Astrocyte (in vitro differentiated cells and primary cell): ENCODE measurements at regions not wholly inside any gene's neighbourhood (a gene's known extent, or its start where the extent isn't known, plus 50 kb on each side); places are given as distances from the start of the nearest gene placed in this dataset.

Experiments used
- DNase-seq: peaks from one replicate; pipeline ENCODE4 v3.0.0-alpha.2; 2010; ENCODE audit warnings: low read depth
- FAIRE-seq: peaks from 2 replicates; lab custom pipeline; 2011; peaks lifted over from hg19 to GRCh38; lab: Jason Lieb, UNC
- H2AFZ ChIP-seq: 2 replicates; pipeline ENCODE4 v1.6.0; 2012; ENCODE audit warnings: low read depth, low read length, inconsistent platforms
- H3K27ac ChIP-seq: 2 replicates; pipeline ENCODE4 v1.5.1; 2011; ENCODE audit warnings: low read depth, low read length, inconsistent platforms
- H3K27me3 ChIP-seq: 2 replicates; pipeline ENCODE4 v1.6.0; 2011; ENCODE audit warnings: low read length, inconsistent platforms; ENCODE audit not compliant: insufficient read depth
- H3K36me3 ChIP-seq: 2 replicates; pipeline ENCODE4 v1.5.1; 2011; ENCODE audit warnings: low read length, inconsistent platforms; ENCODE audit not compliant: insufficient read depth
- H3K4me1 ChIP-seq: 2 replicates; pipeline ENCODE4 v1.5.1; 2011; ENCODE audit warnings: low read length, inconsistent platforms; ENCODE audit not compliant: insufficient read depth
- H3K4me2 ChIP-seq: 2 replicates; pipeline ENCODE4 v1.6.0; 2012; ENCODE audit warnings: low read length, inconsistent platforms
- H3K4me3 ChIP-seq: 2 replicates; pipeline ENCODE4 v1.5.1; 2011; ENCODE audit warnings: low read depth, mild to moderate bottlenecking, low read length, inconsistent platforms; ENCODE audit not compliant: insufficient read depth
- H3K79me2 ChIP-seq: 2 replicates; pipeline ENCODE4 v1.6.0; 2012; ENCODE audit warnings: mild to moderate bottlenecking, low read length, inconsistent platforms; ENCODE audit not compliant: insufficient read depth
- H3K9ac ChIP-seq: 2 replicates; pipeline ENCODE4 v1.6.0; 2012; ENCODE audit warnings: mild to moderate bottlenecking, low read length, inconsistent platforms
- H3K9me3 ChIP-seq: 2 replicates; pipeline ENCODE4 v1.5.1; 2012; ENCODE audit warnings: low read depth, mild to moderate bottlenecking, low read length, inconsistent platforms; ENCODE audit not compliant: insufficient read depth
- H4K20me1 ChIP-seq: 2 replicates; pipeline ENCODE4 v1.6.0; 2012; ENCODE audit warnings: low read length, inconsistent platforms; ENCODE audit not compliant: insufficient read depth
- H3K27ac Mint-ChIP-seq: one replicate; pipeline ENCODE4 v1.8.0; 2021; ENCODE audit warnings: mild to moderate bottlenecking, mixed read lengths; ENCODE audit not compliant: unreplicated experiment
- H3K27me3 Mint-ChIP-seq: one replicate; pipeline ENCODE4 v1.8.0; 2021; ENCODE audit warnings: low read depth, mixed read lengths; ENCODE audit not compliant: unreplicated experiment
- H3K36me3 Mint-ChIP-seq: one replicate; pipeline ENCODE4 v1.8.0; 2021; ENCODE audit warnings: low read depth, mixed read lengths; ENCODE audit not compliant: unreplicated experiment
- H3K4me1 Mint-ChIP-seq: one replicate; pipeline ENCODE4 v1.8.0; 2021; ENCODE audit warnings: low read depth, mixed read lengths; ENCODE audit not compliant: unreplicated experiment
- H3K4me3 Mint-ChIP-seq: one replicate; pipeline ENCODE4 v1.8.0; 2021; ENCODE audit warnings: mild to moderate bottlenecking, moderate library complexity, mixed read lengths; ENCODE audit not compliant: unreplicated experiment
- H3K9me3 Mint-ChIP-seq: one replicate; pipeline ENCODE4 v1.8.0; 2021; ENCODE audit warnings: mild to moderate bottlenecking, mixed read lengths; ENCODE audit not compliant: unreplicated experiment
- EZH2 ChIP-seq: IDR thresholded peaks from 2 replicates; pipeline ENCODE4 v1.6.1; 2012; ENCODE audit warnings: mild to moderate bottlenecking, low read length, inconsistent platforms; ENCODE audit not compliant: insufficient read depth
- TF ChIP-seq, protein P1 (sequence below): IDR thresholded peaks from 2 replicates; pipeline ENCODE4 v1.5.1; 2011; ENCODE audit warnings: low read depth, mild to moderate bottlenecking, inconsistent platforms, low read length, moderate library complexity; ENCODE audit not compliant: insufficient read depth

DNA sequence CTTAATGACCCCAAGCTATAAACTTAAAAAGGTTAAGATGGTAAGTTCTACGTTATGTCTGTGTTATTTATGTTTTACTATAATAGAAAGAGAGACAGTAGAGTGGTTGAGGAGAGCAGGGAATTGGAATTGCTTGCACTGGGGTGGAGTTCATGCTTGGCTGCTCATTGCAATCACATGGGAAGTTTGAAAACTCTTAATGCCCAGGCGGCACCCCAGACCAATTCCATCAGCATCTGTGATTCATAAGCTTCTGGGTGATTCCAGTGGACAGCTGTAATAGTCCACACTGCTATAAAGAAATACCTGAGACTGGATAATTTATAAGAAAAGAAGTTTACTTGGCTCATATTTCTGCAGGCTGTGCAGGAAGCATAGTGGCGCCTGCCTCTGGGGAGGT, 323.9 kb upstream of the MSX2 start:
- Mint-ChIP-seq H3K27me3 (peaks cover 31% of the 10 kb centered on the region), H3K36me3 (no peaks in the 10 kb centered on the region), H3K27ac (no peak overlapping the region), H3K9me3 (peaks cover 3% of the 10 kb centered on the region), H3K4me3 (no peak overlapping the region), H3K4me1 (no peaks in the 10 kb centered on the region)
- no peak overlapping the region for H3K4me3 ChIP-seq
- H3K9me3 ChIP-seq, result no peaks in the 10 kb centered on the region
- no peak overlapping the region for H3K4me2 ChIP-seq
- no peak overlapping the region for H3K27ac ChIP-seq
- no peak for FAIRE-seq
- DNase-seq, result no peak
- no peaks in the 10 kb centered on the region for H3K79me2 ChIP-seq
- no peaks in the 10 kb centered on the region for H3K36me3 ChIP-seq
- TF ChIP-seq, protein P1, sequence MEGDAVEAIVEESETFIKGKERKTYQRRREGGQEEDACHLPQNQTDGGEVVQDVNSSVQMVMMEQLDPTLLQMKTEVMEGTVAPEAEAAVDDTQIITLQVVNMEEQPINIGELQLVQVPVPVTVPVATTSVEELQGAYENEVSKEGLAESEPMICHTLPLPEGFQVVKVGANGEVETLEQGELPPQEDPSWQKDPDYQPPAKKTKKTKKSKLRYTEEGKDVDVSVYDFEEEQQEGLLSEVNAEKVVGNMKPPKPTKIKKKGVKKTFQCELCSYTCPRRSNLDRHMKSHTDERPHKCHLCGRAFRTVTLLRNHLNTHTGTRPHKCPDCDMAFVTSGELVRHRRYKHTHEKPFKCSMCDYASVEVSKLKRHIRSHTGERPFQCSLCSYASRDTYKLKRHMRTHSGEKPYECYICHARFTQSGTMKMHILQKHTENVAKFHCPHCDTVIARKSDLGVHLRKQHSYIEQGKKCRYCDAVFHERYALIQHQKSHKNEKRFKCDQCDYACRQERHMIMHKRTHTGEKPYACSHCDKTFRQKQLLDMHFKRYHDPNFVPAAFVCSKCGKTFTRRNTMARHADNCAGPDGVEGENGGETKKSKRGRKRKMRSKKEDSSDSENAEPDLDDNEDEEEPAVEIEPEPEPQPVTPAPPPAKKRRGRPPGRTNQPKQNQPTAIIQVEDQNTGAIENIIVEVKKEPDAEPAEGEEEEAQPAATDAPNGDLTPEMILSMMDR, result no peak
- no peak for TF ChIP-seq EZH2
- no peaks in the 10 kb centered on the region for H4K20me1 ChIP-seq
- no peaks in the 10 kb centered on the region for H3K27me3 ChIP-seq
- no peak overlapping the region for H3K9ac ChIP-seq
- no peaks in the 10 kb centered on the region for H3K4me1 ChIP-seq
- H2AFZ ChIP-seq, result no peak overlapping the region

DNA sequence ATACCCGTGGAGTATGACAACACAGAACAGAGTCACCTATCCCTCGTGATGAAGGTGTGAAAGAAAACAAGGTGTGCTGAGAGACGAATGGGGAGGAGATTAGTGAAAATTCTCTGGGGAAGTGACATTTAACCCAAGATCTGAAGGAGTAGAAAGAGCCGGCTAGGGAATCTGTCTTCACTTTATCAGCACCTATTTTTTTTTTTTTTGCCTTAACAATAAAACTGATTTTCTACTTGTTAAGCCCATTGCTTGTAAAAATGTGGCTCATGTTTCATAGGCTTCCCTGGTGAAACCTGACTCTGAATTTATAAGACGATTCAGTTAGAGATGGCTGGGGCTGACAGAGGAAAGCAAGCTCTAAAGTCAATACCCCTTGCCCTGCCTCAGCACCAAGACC, 322.6 kb upstream of the MSX2 start:
- no peak overlapping the region for H3K4me2 ChIP-seq
- H3K36me3 Mint-ChIP-seq, result no peaks in the 10 kb centered on the region

DNA sequence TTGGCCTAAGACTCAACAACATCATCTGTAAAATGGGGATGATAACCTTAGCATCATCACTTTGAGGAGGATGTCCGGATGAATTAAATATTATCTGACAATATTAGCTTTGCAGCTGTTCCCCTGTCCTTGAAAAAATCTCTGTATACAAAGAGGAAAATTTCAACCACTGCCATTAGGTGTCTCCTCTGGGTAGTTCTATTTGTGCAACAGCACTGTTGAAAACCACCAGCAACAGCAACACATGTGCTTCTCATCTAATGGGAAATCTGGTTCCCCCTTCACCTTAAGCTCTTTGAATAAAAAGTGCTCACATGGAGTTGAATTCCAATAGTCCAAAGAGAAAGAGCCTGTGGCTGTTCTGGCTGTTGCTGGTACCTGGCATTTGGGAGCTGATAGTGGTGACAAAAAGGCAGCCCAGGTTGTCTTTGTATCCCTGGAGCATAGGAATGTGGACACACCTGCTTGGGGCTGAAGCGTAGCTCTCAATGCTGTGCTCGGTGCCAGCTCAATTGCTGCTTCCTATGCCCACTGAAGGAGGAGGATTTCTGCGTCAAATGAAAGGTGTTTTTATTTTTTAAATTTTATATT, 322.1 kb upstream of the MSX2 start:
- H3K9me3 ChIP-seq, result no peaks in the 10 kb centered on the region
- Mint-ChIP-seq H3K27me3 (peaks cover 30% of the 10 kb centered on the region), H3K4me3 (no peak overlapping the region), H3K27ac (no peak overlapping the region), H3K36me3 (no peaks in the 10 kb centered on the region), H3K4me1 (no peaks in the 10 kb centered on the region), H3K9me3 (peaks cover 3% of the 10 kb centered on the region)
- TF ChIP-seq EZH2, result no peak
- TF ChIP-seq, protein P1, result no peak
- no peaks in the 10 kb centered on the region for H3K79me2 ChIP-seq
- no peak overlapping the region for H3K27ac ChIP-seq
- no peak for FAIRE-seq
- no peak overlapping the region for H3K4me3 ChIP-seq
- H4K20me1 ChIP-seq, result no peaks in the 10 kb centered on the region
- no peak for DNase-seq
- no peak overlapping the region for H3K4me2 ChIP-seq
- H2AFZ ChIP-seq, result no peak overlapping the region
- H3K36me3 ChIP-seq, result no peaks in the 10 kb centered on the region
- H3K9ac ChIP-seq, result no peak overlapping the region
- no peaks in the 10 kb centered on the region for H3K27me3 ChIP-seq
- no peaks in the 10 kb centered on the region for H3K4me1 ChIP-seq

More for the DNA sequence above, 322.6 kb upstream of the MSX2 start:
- FAIRE-seq, result no peak
- H3K27ac ChIP-seq, result no peak overlapping the region
- TF ChIP-seq EZH2, result no peak
- TF ChIP-seq, protein P1, result no peak
- H3K36me3 ChIP-seq, result no peaks in the 10 kb centered on the region
- no peaks in the 10 kb centered on the region for H3K27me3 ChIP-seq
- DNase-seq, result no peak
- Mint-ChIP-seq H3K27me3 (peaks cover 31% of the 10 kb centered on the region), H3K4me3 (no peak overlapping the region), H3K27ac (no peak overlapping the region), H3K9me3 (peaks cover 3% of the 10 kb centered on the region), H3K4me1 (no peaks in the 10 kb centered on the region)
- H3K9me3 ChIP-seq, result no peaks in the 10 kb centered on the region
- H3K4me3 ChIP-seq, result no peak overlapping the region
- no peak overlapping the region for H2AFZ ChIP-seq
- no peak overlapping the region for H3K9ac ChIP-seq
- H4K20me1 ChIP-seq, result no peaks in the 10 kb centered on the region
- no peaks in the 10 kb centered on the region for H3K79me2 ChIP-seq
- no peaks in the 10 kb centered on the region for H3K4me1 ChIP-seq
